Stimulated activated CD4-positive, alpha-beta T cell treated with anti-CD3 and anti-CD28 coated beads, Interleukin-1b, Interleukin-23, amount 100 ng/mL, for 4 hours (primary cell): ENCODE measurements at regions not wholly inside any gene's neighbourhood (a gene's known extent, or its start where the extent isn't known, plus 50 kb on each side); places are given as distances from the start of the nearest gene placed in this dataset.
"Not testable (repeated sequence)": the region's sequence is repeated elsewhere in the genome, so short reads cannot be mapped to it uniquely, and the experiment has no call there.

Source experiments
- DNase-seq, 2 donors: peaks; one replicate each; pipeline ENCODE4 v3.0.0-alpha.2; 2020; ENCODE audit warnings: low read depth in 2 of 2

DNA sequence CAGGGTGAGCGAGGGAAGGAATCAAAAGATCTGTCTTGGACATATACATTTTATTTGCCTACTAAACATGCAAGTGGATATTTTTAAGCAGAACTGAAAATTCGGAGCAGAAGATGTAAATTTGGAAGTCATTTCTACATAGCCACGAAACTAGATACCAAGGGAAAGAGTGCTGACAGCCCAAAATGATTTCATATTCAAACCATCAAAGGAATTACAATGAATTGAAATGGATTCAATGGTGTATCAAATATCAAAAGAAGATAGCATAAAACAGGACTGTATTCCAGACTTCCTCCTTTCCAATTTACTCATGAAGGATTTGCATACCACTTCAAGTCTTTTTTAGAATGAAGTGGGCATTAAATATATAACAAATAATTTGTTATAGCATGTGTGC, 313.5 kb upstream of the KITLG start:
- DNase-seq: no peak

DNA sequence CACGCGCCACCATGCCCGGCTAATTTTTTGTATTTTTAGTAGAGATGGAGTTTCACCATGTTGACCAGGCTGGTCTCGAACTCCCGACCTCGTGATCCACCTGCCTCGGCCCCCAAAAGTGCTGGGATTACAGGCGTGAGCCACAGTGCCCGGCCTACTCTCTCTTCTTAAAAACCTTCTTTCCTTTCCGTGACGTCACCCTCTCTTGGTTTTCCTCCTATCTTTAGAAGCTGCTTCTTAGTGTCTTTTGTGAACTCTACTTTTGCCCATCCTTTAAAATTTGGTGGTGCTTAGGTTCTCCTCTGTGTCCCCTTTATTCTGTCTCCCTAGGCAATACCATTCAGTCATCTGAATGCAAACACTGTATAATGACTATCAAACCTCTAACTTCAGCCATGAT, 311.2 kb upstream of the KITLG start:
- not testable (repeated sequence) for DNase-seq

DNA sequence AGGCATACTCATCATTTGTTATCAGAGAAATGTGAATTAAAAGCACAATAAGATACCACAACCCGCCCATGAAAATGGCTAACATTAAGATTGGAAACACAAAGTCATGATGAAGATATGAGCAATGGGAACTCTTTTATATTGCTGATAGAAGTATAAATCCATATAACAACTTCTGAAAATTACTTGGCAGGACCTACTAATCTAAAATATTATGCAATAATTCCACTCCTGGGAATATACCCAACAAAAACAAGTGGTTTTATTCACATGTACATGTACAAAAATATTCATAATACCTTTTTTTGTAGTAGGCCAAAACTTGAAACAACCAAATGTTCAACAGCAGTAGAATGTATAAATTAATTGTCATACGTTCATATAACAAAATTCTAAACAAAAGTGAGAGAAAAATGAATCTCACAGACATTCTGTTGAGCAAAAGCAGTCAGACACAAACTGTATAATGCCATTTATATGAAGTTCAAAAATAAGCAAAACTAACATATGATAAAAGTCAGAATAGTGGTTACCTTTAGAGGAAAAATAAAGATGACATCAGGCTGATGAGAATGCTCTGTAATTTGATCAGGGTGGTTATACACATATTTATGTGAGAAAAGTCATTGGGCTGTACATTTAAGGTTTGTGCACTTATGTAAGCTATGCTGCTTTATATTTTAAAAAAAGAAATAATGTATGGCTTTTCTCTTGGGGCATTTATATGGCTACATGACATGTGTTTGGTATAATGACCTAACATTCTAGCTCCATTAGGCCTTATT, 309.2 kb upstream of the KITLG start:
- no peak for DNase-seq

DNA sequence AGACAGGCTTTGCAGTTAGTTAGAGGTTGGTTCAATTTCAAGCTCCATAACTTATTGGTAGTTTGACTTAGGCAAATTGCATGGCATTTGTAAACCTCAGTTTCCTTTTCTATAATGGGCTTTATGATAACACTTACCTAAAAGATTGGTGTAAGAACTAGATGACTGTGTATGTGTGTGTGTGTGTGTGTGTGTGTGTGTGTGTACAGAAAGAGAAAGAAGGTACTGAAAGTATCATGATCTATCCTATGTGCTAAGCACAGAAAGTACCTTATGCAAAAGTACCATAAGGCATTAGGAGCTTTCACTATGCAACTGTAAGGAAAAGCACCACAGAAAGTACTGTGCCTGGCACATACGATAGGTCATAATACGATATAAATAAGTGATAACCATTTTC, 304.3 kb upstream of the KITLG start:
- DNase-seq: no peak

DNA sequence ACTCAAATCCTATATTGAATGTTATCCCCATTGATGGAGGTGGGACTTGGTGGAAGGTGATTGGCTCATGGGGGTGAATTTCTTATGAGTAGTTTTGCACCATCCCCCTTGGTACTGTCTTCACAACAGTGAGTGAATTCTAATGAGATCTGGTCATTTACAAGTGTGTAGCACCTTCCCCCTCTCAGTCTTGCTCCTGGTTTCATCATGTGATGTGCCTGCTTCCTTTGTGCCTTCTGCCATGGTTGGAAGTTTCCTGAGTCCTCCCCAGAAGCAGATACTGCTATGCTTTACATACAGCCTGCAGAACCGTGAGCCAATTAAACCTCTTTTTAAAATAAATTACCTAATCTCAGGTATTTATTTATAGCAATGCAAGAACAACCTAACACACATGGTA, 302.4 kb upstream of the KITLG start:
- no peak for DNase-seq

DNA sequence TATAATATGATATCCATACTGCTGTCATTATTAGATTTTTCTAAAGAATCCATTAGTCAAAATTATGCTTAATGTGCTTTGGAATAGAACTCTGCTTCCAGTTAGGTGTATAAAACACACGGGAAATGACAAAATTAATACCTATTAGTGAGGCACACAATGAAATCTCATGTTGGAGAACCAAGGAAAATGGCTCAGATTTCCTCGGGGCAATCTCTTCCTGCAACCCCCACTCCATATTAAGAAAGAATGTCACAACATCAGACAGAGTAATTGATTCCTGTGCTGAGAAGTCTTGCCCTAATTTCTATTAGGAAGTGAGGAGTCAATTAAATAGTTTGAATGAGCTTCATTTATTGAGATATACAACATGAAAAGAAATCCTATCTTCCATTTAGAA, 299.8 kb upstream of the KITLG start:
- DNase-seq: no peak

DNA sequence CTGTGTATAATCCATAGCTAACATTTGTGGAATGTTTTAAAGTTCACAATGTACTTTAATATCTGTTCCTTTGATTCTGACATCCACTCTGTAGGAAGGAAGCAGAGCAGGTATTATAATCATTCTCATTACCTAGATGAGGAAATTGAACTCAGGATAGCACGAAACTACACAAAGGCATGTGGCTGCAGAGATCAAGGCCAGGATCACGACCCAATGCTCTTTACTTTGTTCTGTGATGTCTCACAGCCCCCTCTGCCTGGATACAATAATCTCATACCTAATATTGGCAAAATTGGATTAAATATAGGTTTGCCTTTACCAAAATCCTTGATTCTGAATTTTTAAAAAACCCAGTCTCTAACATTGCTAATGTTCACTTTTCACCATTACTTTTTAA, 298.0 kb upstream of the KITLG start:
- no peak for DNase-seq

DNA sequence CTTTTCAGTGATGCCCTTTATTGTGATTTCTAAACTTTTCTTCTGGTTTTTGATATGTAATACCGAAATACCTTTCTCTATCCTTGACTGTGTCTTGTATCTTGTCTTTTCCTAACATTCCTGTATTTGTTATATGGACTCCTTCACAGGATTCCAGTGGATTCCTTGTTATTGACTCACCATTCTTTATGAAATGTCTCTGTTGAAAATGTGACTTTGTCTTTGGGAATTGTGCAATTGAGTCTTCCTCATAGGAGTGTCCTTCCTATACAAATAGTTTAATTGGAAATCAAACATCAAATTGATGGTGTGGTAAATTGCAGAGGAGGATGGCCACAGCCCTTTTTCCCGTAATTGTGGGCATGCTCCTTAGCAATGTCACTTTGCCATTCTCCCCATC, 296.6 kb upstream of the KITLG start:
- no peak for DNase-seq

DNA sequence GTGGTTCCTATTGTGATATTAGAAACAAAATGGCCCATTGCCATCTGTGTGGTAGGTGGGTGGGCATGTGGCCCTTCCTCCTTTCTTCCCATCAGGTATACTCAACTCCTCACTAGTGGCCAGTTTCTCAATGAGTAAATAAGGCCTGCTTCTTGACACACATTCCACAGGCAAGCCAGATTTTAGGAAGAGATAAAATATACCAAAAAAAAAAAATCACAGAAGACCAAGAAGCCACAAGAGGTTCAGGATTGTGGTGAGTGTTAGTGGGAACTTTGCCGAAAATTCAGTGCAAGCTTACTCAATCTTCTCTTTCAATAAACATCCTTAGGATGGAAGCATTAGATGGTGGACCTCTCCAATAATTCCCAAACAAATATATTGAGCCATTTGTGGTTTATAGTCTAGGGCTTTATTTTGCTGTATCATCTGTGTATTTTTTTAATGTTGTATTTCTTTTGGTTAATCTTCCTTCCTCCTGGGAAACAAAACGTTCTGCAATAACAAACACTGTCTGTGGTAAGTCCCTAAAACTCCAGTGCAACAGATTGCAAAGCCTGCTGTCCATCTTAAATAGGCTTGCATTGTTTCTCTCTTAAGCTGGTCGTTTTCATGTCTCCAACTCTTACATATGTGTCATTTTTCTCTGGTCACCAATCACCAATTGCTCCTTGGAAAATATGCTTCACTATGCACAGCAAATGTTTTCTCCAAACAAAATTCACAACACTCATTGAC, 289.9 kb upstream of the KITLG start:
- DNase-seq: no peak

DNA sequence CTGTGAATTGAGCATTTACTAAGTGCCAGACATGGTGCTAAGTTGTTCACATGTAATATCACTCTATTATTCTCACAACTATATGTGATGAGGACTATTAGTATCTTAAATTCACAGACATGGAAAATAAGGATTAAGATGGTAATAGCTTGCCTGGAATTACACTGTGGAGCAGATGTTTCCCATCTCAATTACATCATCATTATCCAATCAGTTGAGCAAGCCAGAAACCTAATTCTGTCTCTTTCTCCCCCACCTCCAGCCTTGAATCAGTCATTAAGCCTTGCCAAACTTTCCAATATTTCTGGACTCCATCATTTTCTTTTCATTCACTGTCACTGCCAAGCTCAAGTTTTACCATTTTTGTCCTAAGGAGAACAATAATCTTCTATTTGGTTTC, 287.8 kb upstream of the KITLG start:
- no peak for DNase-seq

DNA sequence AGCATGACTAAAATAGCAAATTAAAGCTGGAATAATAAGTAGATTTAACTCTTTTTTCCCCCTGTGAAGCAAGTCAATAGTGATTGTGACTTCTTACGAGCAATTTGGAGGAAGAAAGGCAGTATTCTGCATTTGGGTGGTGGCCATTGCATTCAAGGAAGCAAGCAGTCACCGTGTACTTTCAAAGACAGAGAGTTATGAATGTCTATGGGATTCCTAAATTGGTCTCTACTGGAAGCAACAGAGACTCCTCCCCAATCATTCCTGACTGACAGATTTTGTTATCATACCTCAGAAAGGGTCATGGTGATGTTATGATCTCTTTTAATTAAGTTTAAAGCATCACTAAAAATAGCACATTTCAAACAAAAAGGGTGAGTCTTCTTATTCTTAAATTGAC, 287.2 kb upstream of the KITLG start:
- no peak for DNase-seq

DNA sequence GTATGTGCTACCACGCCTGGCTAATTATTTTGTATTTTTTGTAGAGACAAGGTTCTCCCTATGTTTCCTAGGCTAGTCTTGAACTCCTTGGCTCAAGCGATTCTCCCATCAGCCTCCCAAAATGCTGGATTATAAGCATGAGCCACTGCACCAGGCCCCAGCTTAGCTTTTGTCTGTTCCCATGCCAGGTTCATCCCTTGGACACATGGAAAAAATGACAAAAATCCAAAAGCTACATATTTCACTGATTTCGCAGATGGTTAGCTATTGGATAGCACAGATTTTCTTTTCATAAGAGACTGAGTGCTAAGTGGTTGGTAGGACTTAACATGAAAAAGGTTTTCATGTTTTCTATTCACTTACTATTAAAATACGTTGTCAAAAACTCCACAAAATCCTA, 286.6 kb upstream of the KITLG start:
- no peak for DNase-seq

DNA sequence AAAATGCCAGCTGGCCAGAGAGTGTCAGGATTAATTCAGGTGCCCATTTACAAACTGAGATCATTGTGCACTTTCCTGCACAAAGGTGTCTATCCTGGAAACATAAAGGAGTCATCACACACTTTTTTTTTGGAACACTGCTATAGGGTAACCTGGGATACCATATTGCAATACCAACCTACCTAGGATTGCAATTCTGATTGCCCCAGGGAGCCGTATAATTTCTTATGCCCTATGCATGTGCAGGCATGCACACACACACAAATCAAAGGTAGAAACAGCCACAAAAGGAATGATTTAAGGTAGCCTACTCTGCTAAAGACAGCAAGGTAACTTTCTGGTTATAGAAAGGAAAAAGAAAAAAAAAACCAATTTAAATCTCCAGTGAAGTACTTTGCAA, 285.3 kb upstream of the KITLG start:
- no peak for DNase-seq

DNA sequence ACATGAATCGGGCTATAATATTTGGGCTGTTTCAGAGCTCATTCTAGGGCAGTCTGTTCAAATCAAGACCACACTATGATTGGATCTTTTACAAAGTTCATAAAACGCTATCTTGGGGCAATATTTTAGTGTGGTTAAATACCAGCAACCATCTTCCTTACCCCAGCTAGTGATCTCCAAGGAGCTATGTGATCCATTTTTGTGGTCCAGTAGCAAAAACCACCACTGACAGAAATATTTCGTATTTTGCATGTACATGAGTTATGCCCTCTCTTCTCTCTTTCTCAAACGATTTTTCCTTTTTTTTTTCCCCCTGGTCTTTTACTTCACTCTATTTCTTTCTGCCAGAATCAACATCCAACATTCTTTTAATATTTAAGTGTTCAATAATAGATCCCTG, 280.6 kb upstream of the KITLG start:
- DNase-seq: no peak

DNA sequence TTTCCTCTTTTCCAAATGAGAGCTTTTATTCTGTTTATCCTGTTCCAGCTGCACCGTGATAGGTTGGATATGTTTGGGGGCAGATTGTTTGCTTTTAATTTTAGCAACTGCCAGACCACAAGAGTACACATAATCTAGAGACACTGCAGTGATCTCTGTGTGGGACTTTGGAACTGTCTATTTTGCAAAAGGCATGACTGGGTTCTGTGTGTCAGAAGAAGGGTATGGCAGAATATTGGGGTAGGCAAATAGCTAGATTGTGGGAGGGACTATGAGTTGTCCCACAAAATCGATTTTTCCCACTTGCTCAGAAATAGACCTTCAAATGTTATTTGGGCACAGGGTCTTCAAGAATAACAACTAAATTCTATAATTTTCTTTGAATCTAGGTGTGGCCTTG, 275.9 kb upstream of the KITLG start:
- no peak for DNase-seq

DNA sequence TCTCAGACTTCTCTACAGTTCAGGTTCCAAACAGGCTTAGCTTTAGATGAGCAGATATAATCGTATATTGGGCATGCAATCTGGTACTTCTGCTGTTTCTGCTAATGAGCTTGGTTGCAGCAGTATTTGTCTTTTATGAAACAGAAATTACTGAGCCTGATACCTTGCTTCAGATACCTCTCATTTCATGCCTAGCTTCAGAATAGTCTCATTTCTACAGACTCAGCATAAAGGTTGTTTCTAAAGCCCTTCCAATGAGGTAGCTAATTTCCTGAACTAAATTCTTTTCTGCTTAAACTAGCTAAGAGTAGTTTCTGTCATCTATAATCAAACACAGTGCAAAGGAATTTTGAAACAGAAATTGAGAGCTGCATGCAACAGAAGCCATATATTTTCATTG, 275.0 kb upstream of the KITLG start:
- DNase-seq: no peak

DNA sequence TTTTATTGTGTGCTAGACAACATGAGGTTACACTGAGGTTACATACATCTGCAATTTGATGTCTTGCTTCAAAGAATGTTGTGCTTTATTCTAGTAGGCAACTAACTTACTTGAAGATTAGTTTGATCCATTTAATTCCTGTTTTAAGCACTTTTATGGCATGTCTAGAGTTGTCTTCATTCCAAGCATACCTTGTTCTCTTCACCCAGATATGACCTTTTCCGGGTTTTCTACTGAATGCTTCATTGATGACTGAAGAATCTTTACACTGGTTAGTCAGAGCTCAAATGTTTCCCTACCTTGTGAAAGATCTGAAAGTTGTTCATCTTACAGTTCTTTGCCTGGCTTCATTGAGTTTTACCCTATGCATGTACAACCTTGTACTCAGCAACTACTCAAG, 274.0 kb upstream of the KITLG start:
- DNase-seq: no peak

DNA sequence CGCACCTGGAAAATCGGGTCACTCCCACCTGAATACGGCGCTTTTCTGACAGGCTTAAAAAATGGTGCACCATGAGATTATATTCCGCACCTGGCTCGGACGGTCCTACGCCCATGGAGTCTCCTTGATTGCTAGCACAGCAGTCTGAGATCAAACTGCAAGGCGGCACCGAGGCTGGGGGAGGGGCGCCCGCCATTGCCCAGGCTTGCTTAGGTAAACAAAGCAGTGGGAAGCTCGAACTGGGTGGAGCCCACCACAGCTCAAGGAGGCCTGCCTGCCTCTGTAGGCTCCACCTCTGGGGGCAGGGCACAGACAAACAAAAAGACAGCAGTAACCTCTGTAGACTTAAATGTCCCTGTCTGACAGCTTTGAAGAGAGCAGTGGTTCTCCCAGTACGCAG, 267.0 kb upstream of the KITLG start:
- not testable (repeated sequence) for DNase-seq

DNA sequence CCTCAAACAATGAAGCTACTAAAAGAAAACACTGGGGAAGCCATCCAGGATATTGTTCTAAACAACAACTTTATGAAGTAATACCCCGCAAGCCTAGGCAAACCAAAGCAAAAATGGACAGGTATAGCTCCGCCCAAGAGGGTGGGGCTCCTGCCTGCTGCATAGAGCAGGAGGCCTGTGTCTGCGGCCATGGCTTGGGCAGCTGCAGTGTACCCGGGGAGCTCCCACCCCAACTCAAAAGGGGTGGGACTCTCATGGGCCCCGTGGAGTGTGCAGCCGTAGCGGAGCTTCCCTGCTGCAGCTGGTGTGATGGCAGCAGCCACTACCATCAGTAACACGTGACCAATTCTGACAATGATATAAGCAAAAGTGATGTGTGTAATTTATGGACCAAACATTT, 264.2 kb upstream of the KITLG start:
- no peak for DNase-seq

DNA sequence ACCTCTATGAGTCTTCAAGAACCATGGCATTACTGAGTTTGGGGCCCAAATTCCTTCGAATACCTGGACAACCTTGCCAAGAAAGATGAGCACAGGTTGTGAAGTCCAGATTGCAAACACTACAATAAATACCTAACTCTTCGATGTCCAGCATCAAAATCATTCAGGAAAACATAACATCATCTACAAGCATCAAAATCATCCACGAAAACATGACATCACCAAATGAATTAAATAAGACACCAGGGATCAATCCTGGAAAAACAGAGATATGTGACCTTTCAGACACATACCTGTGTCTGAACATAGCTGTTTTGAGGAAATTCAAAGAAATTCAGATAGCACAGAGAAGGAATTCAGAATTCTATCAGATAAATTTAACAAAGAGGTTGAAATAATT, 262.0 kb upstream of the KITLG start:
- DNase-seq: no peak

DNA sequence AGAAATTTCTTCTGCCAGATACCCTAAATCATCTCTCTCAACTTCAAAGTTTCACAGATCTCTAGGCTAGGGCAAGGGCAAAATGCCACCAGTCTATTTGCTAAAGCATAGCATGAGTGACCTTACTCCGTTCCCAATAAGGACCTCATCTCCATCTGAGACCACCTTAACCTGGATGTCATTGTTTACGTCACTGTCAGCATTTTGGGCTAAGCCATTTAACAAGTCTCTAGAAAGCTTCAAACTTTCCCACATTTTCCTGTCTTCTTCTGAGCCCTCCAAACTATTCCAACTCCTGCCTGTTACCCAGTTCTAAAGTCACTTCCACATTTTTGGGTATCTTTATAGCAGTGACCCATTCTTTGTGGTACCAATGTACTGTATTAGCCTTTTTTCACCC, 259.2 kb upstream of the KITLG start:
- DNase-seq: no peak

DNA sequence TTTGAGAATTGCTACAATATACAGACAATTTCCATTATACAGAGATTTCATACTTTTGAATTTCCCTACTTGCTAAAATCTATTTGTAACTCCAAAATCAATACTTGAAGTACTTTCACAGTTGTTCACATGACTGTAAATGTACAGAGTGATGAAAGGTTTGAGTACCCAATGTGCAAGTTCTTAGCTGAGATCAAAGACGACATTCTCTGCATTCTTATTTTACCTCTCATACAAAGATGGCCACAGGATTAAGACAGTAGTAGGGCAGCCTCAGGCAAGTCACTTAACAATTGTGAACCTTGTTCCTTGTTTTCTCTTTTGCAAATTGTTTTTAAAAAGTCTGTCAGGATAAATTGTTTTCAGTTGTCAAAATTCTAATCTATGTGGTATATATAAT, 255.9 kb upstream of the KITLG start:
- DNase-seq: no peak

DNA sequence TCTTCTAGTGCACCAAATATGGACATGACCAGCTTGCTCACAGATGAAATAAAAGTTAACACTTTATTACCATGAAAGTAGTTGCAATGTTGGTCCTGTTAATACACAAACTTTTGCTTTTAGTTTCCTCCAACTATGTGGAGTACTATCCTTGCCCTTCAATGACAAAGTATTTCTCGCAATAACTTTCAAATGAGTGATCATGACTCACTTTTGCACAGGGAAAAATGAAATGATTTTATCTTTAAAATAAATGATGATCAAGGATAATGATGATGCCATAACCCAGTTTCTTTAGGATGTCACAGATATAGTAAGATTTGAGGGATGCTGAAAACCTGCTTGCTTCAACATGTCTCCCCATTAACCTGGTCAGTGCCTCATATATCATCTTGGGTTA, 254.0 kb upstream of the KITLG start:
- DNase-seq: no peak

DNA sequence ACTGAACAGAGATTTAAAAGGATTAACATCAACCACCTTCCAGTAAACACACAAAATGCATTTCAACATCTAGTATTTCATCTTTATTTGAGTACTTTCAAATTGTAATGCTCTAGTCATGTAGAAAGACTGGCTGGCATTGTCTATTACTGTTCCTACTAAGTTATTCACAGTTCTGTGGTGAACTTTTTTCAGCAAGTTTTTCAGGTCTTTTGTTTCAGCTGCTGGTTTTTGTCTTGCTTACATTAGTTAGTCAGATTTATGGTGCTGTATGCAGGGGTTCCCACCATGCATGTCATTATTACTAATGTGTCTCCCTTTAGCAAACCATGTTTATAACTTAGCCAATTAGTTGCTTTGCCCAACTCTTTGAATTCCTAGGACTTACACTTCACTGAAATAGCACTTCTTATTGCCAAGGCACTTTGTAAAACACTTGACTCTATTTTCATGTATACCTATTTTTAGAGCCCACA, 253.4 kb upstream of the KITLG start:
- no peak for DNase-seq
